ENCODE measurements at regions not wholly inside any gene's neighbourhood (a gene's known extent, or its start where the extent isn't known, plus 50 kb on each side); places are given as distances from the start of the nearest gene placed in this dataset.

DNA sequence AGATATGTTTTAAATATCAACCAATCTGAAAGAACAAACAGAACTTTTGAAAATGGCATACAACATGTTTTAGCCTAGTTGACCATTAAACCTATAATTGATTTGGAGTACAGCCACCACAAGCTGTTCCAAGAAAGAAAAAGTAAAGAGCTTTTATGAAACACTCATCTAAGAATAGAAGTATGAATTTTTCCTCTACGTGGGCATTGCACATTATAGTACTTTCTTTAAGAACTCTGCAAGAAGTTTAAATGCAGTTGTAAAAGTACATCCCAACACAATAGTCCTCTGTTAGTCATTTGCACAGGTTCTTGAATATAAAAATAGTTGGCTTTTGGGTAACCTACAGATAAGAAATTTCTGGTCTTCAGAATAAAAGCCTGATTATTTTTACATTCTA, 933.6 kb upstream of the ADGRL3 start:
- no peak for TF ChIP-seq JUND (IDR thresholded peaks at IDR 0.05; ENCODE audit: low read depth, low read length)
- no peak for TF ChIP-seq MAX (IDR thresholded peaks at IDR 0.05; ENCODE audit: low read depth, low read length)
- no peak for TF ChIP-seq YY1 (IDR thresholded peaks at IDR 0.05; ENCODE audit: low read depth, low read length)
- TF ChIP-seq, protein P1, sequence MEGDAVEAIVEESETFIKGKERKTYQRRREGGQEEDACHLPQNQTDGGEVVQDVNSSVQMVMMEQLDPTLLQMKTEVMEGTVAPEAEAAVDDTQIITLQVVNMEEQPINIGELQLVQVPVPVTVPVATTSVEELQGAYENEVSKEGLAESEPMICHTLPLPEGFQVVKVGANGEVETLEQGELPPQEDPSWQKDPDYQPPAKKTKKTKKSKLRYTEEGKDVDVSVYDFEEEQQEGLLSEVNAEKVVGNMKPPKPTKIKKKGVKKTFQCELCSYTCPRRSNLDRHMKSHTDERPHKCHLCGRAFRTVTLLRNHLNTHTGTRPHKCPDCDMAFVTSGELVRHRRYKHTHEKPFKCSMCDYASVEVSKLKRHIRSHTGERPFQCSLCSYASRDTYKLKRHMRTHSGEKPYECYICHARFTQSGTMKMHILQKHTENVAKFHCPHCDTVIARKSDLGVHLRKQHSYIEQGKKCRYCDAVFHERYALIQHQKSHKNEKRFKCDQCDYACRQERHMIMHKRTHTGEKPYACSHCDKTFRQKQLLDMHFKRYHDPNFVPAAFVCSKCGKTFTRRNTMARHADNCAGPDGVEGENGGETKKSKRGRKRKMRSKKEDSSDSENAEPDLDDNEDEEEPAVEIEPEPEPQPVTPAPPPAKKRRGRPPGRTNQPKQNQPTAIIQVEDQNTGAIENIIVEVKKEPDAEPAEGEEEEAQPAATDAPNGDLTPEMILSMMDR (IDR thresholded peaks at IDR 0.05 in 2 of 3, conservative IDR thresholded peaks at IDR 0.05 in 1 of 3; ENCODE audit: control insufficient read depth in 2 of 3, extremely low read depth in 1 of 3, insufficient read depth in 1 of 3, low read depth in 3 of 3, low read length in 3 of 3): no peak
- TF ChIP-seq ATF7 (IDR thresholded peaks at IDR 0.05; ENCODE audit: low read depth): no peak
- TF ChIP-seq FOXM1 (IDR thresholded peaks at IDR 0.05; ENCODE audit: low read depth, low read length): no peak
- TF ChIP-seq RBBP5 (conservative IDR thresholded peaks at IDR 0.05): no peak
- TF ChIP-seq RCOR1 (conservative IDR thresholded peaks at IDR 0.05; ENCODE audit: low read depth, low read length): no peak
- TF ChIP-seq POLR2AphosphoS5 (IDR thresholded peaks at IDR 0.05; ENCODE audit: low read length): no peak

Data from GM12878 (cell line).